ENCODE measurements at regions not wholly inside any gene's neighbourhood (a gene's known extent, or its start where the extent isn't known, plus 50 kb on each side); places are given as distances from the start of the nearest gene placed in this dataset.

GRCh38 chr12:72197790-72198189 lies 74.4 kb upstream of the TRHDE start:
- DNase-seq (ENCODE audit: low spot score), result no peak
- in situ Hi-C loops (cut with MboI; ENCODE audit: low pct_unique_long_range_greater_than_20kb, low sequenced_read_pairs, unreplicated experiment), result no loop called here

GRCh38 chr12:72201457-72201856 lies 70.7 kb upstream of the TRHDE start:
- TF ChIP-seq CTCF (IDR thresholded peaks at IDR 0.05; ENCODE audit: extremely low read depth, insufficient read depth, missing control alignments), result no peak
- in situ Hi-C loops (cut with MboI; ENCODE audit: low pct_unique_long_range_greater_than_20kb, low sequenced_read_pairs, unreplicated experiment), result no loop called here

More at GRCh38 chr12:72197790-72198189, 74.4 kb upstream of the TRHDE start:
- TF ChIP-seq CTCF (IDR thresholded peaks at IDR 0.05; ENCODE audit: extremely low read depth, insufficient read depth, missing control alignments), result no peak

GRCh38 chr12:72203764-72204335 lies 68.3 kb upstream of the TRHDE start:
- no peak for TF ChIP-seq CTCF (IDR thresholded peaks at IDR 0.05; ENCODE audit: extremely low read depth, insufficient read depth, missing control alignments)
- DNase-seq (ENCODE audit: low spot score), result no peak

More at GRCh38 chr12:72201457-72201856, 70.7 kb upstream of the TRHDE start:
- DNase-seq (ENCODE audit: low spot score), result no peak

GRCh38 chr12:72207079-72207478 lies 65.1 kb upstream of the TRHDE start:
- in situ Hi-C loops (cut with MboI; ENCODE audit: low pct_unique_long_range_greater_than_20kb, low sequenced_read_pairs, unreplicated experiment), result no loop called here
- TF ChIP-seq CTCF (IDR thresholded peaks at IDR 0.05; ENCODE audit: extremely low read depth, insufficient read depth, missing control alignments), result no peak
- no peak for DNase-seq (ENCODE audit: low spot score)

More at GRCh38 chr12:72203764-72204335, 68.3 kb upstream of the TRHDE start:
- in situ Hi-C loops (cut with MboI; ENCODE audit: low pct_unique_long_range_greater_than_20kb, low sequenced_read_pairs, unreplicated experiment), result no loop called here

GRCh38 chr12:72207486-72208409 lies 64.4 kb upstream of the TRHDE start:
- DNase-seq (ENCODE audit: low spot score), result no peak
- in situ Hi-C loops (cut with MboI; ENCODE audit: low pct_unique_long_range_greater_than_20kb, low sequenced_read_pairs, unreplicated experiment), result no loop called here
- TF ChIP-seq CTCF (IDR thresholded peaks at IDR 0.05; ENCODE audit: extremely low read depth, insufficient read depth, missing control alignments), result no peak

GRCh38 chr12:72209086-72209485 lies 63.1 kb upstream of the TRHDE start:
- no peak for TF ChIP-seq CTCF (IDR thresholded peaks at IDR 0.05; ENCODE audit: extremely low read depth, insufficient read depth, missing control alignments)
- in situ Hi-C loops (cut with MboI; ENCODE audit: low pct_unique_long_range_greater_than_20kb, low sequenced_read_pairs, unreplicated experiment), result no loop called here

More at GRCh38 chr12:72209086-72209485, 63.1 kb upstream of the TRHDE start:
- no peak for DNase-seq (ENCODE audit: low spot score)
